K562 (cell line): ENCODE measurements at regions not wholly inside any gene's neighbourhood (a gene's known extent, or its start where the extent isn't known, plus 50 kb on each side); places are given as distances from the start of the nearest gene placed in this dataset.
A peak's percentile ranks its signal among the peaks of the same experiment; 100 is the strongest.

Source experiments
- RCOR1 ChIP-seq, 2 experiments: IDR thresholded peaks; 2 replicates each; pipeline ENCODE4 v1.6.1; 2012; ENCODE audit warnings: low read depth in 2 of 2, low read length in 2 of 2, borderline replicate concordance in 1 of 2, improper control_type of control experiment in 1 of 2
- TF ChIP-seq, protein P1 (sequence below): fragments of 250-450 bp; sonication (Bioruptor Pico); IDR thresholded peaks from 2 replicates; pipeline ENCODE4 v1.8.0; 2022; ENCODE audit warnings: moderate library complexity, mild to moderate bottlenecking, inconsistent platforms

- TF ChIP-seq, protein P1, sequence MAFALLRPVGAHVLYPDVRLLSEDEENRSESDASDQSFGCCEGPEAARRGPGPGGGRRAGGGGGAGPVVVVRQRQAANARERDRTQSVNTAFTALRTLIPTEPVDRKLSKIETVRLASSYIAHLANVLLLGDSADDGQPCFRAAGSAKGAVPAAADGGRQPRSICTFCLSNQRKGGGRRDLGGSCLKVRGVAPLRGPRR (CRISPR knock-in tag), result no peak
- peak in 1 of 2 experiments; percentile 83; a peak in 2 of 4 replicates for TF ChIP-seq RCOR1 (IDR thresholded peaks at IDR 0.05; ENCODE audit: borderline replicate concordance in 1 of 2, low read depth in 2 of 2, low read length in 2 of 2)
Measured at GRCh38 chr6:14706378-14706929, 539.4 kb upstream of the JARID2 start.
